OCI-LY1 (cell line): ENCODE measurements at regions not wholly inside any gene's neighbourhood (a gene's known extent, or its start where the extent isn't known, plus 50 kb on each side); places are given as distances from the start of the nearest gene placed in this dataset.

Source experiments
- CTCF ChIP-seq: fragments of 200-600 bp; sonication (generic), shearing (Covaris generic); IDR thresholded peaks from 2 replicates; pipeline ENCODE4 v1.5.1; 2017; ENCODE audit warnings: mild to moderate bottlenecking, antibody characterized with exemption, low read length, moderate library complexity, mixed read lengths
- EZH2 ChIP-seq: fragments of 200-600 bp; sonication (generic), shearing (Covaris generic); IDR thresholded peaks from 2 replicates; pipeline ENCODE4 v1.8.0; 2017; ENCODE audit warnings: borderline replicate concordance, mixed run types, mild to moderate bottlenecking, antibody characterized with exemption, low read length, moderate library complexity, mixed read lengths

- TF ChIP-seq CTCF (no peak), EZH2 (no peak)
These were observed 101.1 kb downstream of the FOXL1 start for GRCh38 chr16:86679490-86679889.
